ENCODE measurements at regions not wholly inside any gene's neighbourhood (a gene's known extent, or its start where the extent isn't known, plus 50 kb on each side); places are given as distances from the start of the nearest gene placed in this dataset.

DNA sequence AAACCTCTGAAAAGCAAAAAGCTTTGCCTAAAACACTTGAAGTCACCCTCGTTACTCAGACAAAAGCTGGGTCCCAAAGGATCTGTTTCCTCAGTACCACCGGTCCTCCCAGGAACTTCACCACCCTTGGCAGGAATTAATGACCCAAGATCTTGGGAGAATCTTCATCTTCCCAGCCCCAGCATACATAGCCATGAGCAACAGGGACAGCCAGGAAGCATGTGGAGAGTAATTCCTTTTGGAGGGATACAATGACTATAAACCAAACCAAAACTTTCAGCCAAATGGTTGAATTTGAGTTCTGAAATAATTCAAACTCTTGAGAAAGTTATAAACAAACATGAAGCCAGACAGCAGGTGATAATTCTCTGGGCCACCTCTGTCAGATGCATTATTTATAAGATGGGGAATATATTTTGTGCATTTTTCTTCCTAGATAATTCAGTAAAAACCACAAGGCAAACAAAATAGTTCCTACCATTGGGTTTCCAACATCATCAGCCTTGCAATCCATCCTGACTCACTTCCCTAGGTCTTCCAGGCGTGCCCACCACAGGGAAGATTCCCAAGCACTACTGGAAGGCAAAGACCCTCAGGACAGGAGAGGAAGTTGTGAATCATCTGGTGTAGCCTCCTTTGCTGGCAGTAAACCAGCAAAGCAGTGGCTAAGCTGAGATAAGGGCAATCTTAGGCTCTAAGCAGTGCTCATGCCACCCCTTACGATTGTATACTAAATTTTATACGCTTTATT is 71.7 kb upstream of the DRD2 start:
- CTCF ChIA-PET = no interaction called here
- intact Hi-C loops (cut with micrococcal nuclease) = no loop called here
- DNase-seq (no peak), ATAC-seq (no peak)
- Histone ChIP-seq H3K27ac (ENCODE audit: low read depth, low read length) (no peak overlapping the region), H3K4me3 (ENCODE audit: low read length) (no peak overlapping the region), H3K36me3 (ENCODE audit: control insufficient read depth in 2 of 3, insufficient read depth in 3 of 3, low read length in 3 of 3) (no peaks in the 10 kb centered on the region), H3K27me3 (ENCODE audit: control insufficient read depth in 2 of 2, insufficient read depth in 2 of 2, low read length in 2 of 2) (no peaks in the 10 kb centered on the region), H3K9me3 (ENCODE audit: control insufficient read depth in 2 of 3, low read length in 3 of 3) (no peaks in the 10 kb centered on the region), H3K4me1 (ENCODE audit: control insufficient read depth in 2 of 2, insufficient read depth in 2 of 2, low read length in 2 of 2) (no peaks in the 10 kb centered on the region)
- no peak overlapping the region for H3K27ac Mint-ChIP-seq
- no peak overlapping the region for H3K4me3 Mint-ChIP-seq
- H3K9me3 Mint-ChIP-seq = no peaks in the 10 kb centered on the region
- H3K4me1 Mint-ChIP-seq = no peaks in the 10 kb centered on the region
- H3K36me3 Mint-ChIP-seq = peaks cover 0 to 4% (median 0%) of the 10 kb centered on the region in 5 donors
- H3K27me3 Mint-ChIP-seq = peaks cover 27 to 51% (median 46%) of the 10 kb centered on the region in 5 donors
- POLR2A ChIA-PET = no interaction called here

DNA sequence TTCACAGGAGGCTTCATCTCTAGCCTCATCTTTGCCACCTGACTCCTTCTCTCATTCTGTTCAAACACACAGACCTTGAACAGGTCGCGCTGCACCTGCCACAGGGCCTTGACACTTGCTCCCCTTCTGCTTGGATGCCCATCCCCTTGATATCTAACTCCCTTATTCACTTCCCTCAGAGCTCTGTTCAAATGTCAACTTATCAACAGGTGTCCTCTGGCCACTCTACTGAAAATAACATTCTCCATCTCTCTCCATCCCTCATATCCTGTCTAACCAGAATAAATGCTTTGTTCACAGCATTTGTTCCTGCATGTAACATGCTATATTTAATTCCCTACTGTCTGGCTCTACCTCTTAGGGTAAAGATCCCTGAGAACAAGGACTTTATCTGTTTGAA is 67.2 kb upstream of the DRD2 start:
- Mint-ChIP-seq H3K9me3 (peaks cover 0 to 2% (median 0%) of the 10 kb centered on the region in 11 donors), H3K27ac (no peak overlapping the region), H3K36me3 (no peaks in the 10 kb centered on the region), H3K4me1 (no peaks in the 10 kb centered on the region), H3K4me3 (no peak overlapping the region), H3K27me3 (peaks cover 18 to 38% (median 32%) of the 10 kb centered on the region in 5 donors)
- Histone ChIP-seq H3K27me3 (ENCODE audit: control insufficient read depth in 2 of 2, insufficient read depth in 2 of 2, low read length in 2 of 2) (no peaks in the 10 kb centered on the region), H3K27ac (ENCODE audit: low read depth, low read length) (no peak overlapping the region), H3K4me3 (ENCODE audit: low read length) (no peak overlapping the region), H3K9me3 (ENCODE audit: control insufficient read depth in 2 of 3, low read length in 3 of 3) (no peaks in the 10 kb centered on the region), H3K36me3 (ENCODE audit: control insufficient read depth in 2 of 3, insufficient read depth in 3 of 3, low read length in 3 of 3) (no peaks in the 10 kb centered on the region), H3K4me1 (ENCODE audit: control insufficient read depth in 2 of 2, insufficient read depth in 2 of 2, low read length in 2 of 2) (no peaks in the 10 kb centered on the region)
- DNase-seq (no peak), ATAC-seq (no peak)
- ChIA-PET CTCF (no interaction called here), POLR2A (no interaction called here)
- intact Hi-C loops (cut with micrococcal nuclease) = no loop called here

DNA sequence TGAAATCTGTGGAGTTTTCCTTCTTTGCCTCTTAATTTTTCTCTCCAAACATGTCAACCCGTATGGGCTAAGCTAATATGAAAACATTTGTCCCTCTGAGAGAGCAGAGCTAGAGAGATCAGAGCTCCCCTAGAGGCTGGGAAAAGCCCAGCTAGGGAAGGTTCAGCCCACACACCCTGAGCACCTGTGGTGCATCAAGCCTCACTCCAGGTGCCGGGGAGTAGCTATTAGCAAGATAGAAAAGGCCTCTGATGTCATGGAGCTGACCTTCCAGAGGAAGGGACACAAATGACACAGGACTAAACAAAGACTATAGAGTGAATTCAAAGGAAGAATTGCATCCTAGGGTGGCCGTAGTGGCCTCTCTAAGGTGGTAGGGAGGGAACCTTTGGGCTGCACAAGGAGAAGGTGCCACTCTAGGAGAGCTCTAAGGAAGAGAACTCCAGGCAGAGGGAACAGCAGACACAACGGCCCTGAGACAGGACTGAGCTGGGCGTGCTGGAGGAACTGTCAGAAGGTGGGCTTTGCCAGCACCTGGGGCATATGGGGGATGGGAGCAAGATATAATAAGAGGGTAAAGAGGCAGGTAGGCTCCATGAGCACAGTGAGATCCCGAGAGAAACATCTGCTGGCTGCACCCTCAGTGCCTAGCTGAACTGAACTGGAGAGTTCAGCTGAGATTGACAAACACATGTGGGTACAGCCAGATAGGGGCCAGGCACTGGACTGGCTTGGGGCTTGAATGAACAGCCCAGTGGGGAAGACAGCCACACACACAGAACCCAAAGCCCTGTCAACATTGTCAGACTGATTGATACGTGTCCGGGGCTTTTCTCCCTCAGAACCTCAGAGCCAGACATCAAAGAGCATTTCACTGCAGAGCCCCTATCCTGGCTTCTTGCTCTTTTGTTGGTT is 65.5 kb upstream of the DRD2 start:
- Mint-ChIP-seq H3K4me1 (no peaks in the 10 kb centered on the region), H3K4me3 (no peak overlapping the region), H3K27me3 (peaks cover 16 to 37% (median 26%) of the 10 kb centered on the region in 5 donors), H3K9me3 (peaks cover 0 to 2% (median 0%) of the 10 kb centered on the region in 11 donors), H3K36me3 (no peaks in the 10 kb centered on the region), H3K27ac (no peak overlapping the region)
- intact Hi-C loops (cut with micrococcal nuclease) = no loop called here
- POLR2A ChIA-PET = no interaction called here
- H3K9me3 ChIP-seq (ENCODE audit: control insufficient read depth in 2 of 3, low read length in 3 of 3) = no peaks in the 10 kb centered on the region
- H3K4me3 ChIP-seq (ENCODE audit: low read length) = no peak overlapping the region
- CTCF ChIA-PET = no interaction called here
- no peaks in the 10 kb centered on the region for H3K4me1 ChIP-seq (ENCODE audit: control insufficient read depth in 2 of 2, insufficient read depth in 2 of 2, low read length in 2 of 2)
- H3K27ac ChIP-seq (ENCODE audit: low read depth, low read length) = no peak overlapping the region
- ATAC-seq (no peak), DNase-seq (no peak)
- H3K27me3 ChIP-seq (ENCODE audit: control insufficient read depth in 2 of 2, insufficient read depth in 2 of 2, low read length in 2 of 2) = no peaks in the 10 kb centered on the region
- H3K36me3 ChIP-seq (ENCODE audit: control insufficient read depth in 2 of 3, insufficient read depth in 3 of 3, low read length in 3 of 3) = no peaks in the 10 kb centered on the region

GRCh38 chr11:113538451-113539412 is 63.5 kb upstream of the DRD2 start:
- no peaks in the 10 kb centered on the region for H3K4me1 ChIP-seq (ENCODE audit: control insufficient read depth in 2 of 2, insufficient read depth in 2 of 2, low read length in 2 of 2)
- no peaks in the 10 kb centered on the region for H3K36me3 ChIP-seq (ENCODE audit: control insufficient read depth in 2 of 3, insufficient read depth in 3 of 3, low read length in 3 of 3)
- ATAC-seq (no peak), DNase-seq (no peak)
- no peak overlapping the region for H3K27ac ChIP-seq (ENCODE audit: low read depth, low read length)
- POLR2A ChIA-PET = no interaction called here
- H3K9me3 ChIP-seq (ENCODE audit: control insufficient read depth in 2 of 3, low read length in 3 of 3) = no peaks in the 10 kb centered on the region
- intact Hi-C loops (cut with micrococcal nuclease) = no loop called here
- CTCF ChIA-PET = no interaction called here
- Mint-ChIP-seq H3K4me1 (no peaks in the 10 kb centered on the region), H3K9me3 (peaks cover 0 to 2% (median 0%) of the 10 kb centered on the region in 11 donors), H3K4me3 (no peak overlapping the region), H3K36me3 (no peaks in the 10 kb centered on the region), H3K27me3 (peaks cover 20 to 43% (median 24%) of the 10 kb centered on the region in 5 donors), H3K27ac (no peak overlapping the region)
- no peaks in the 10 kb centered on the region for H3K27me3 ChIP-seq (ENCODE audit: control insufficient read depth in 2 of 2, insufficient read depth in 2 of 2, low read length in 2 of 2)
- H3K4me3 ChIP-seq (ENCODE audit: low read length) = no peak overlapping the region

- POLR2A ChIA-PET = no interaction called here
- H3K36me3 Mint-ChIP-seq = no peaks in the 10 kb centered on the region
- CTCF ChIA-PET = no interaction called here
- H3K4me3 Mint-ChIP-seq = no peak overlapping the region
- Histone ChIP-seq H3K4me1 (ENCODE audit: control insufficient read depth in 2 of 2, insufficient read depth in 2 of 2, low read length in 2 of 2) (no peaks in the 10 kb centered on the region), H3K4me3 (ENCODE audit: low read length) (no peak overlapping the region), H3K36me3 (ENCODE audit: control insufficient read depth in 2 of 3, insufficient read depth in 3 of 3, low read length in 3 of 3) (no peaks in the 10 kb centered on the region), H3K9me3 (ENCODE audit: control insufficient read depth in 2 of 3, low read length in 3 of 3) (no peaks in the 10 kb centered on the region), H3K27ac (ENCODE audit: low read depth, low read length) (no peak overlapping the region), H3K27me3 (ENCODE audit: control insufficient read depth in 2 of 2, insufficient read depth in 2 of 2, low read length in 2 of 2) (no peaks in the 10 kb centered on the region)
- ATAC-seq (no peak), DNase-seq (no peak)
- H3K9me3 Mint-ChIP-seq = peaks cover 0 to 2% (median 0%) of the 10 kb centered on the region in 11 donors
- H3K27ac Mint-ChIP-seq = no peak overlapping the region
- no peaks in the 10 kb centered on the region for H3K4me1 Mint-ChIP-seq
- intact Hi-C loops (cut with micrococcal nuclease) = loop anchor here (5.0 kb wide), 2 partner anchors 1252 to 1317 kb away; no protein-coding TSS in a partner anchor
- peaks cover 22 to 47% (median 30%) of the 10 kb centered on the region in 5 donors for H3K27me3 Mint-ChIP-seq
Observed at GRCh38 chr11:113534625-113535024, 59.4 kb upstream of the DRD2 start.

DNA sequence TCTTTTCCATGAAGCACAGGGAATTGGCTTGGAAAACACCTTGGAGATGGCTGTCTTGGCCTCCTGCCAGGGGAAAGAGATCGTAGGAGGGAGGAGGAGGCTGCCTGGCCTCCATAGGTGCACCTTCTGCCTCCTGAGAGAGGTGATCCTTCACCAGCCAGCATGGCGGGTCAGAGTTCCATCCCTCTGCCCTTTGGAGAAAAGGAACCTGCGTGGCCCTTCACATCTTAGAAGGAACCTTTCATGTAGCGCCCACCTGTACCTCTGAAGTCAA is 58.2 kb upstream of the DRD2 start:
- DNase-seq (no peak), ATAC-seq (no peak)
- no peak overlapping the region for H3K27ac Mint-ChIP-seq
- no peaks in the 10 kb centered on the region for H3K9me3 ChIP-seq (ENCODE audit: control insufficient read depth in 2 of 3, low read length in 3 of 3)
- no peak overlapping the region for H3K4me3 Mint-ChIP-seq
- no peak overlapping the region for H3K4me3 ChIP-seq (ENCODE audit: low read length)
- POLR2A ChIA-PET = no interaction called here
- CTCF ChIA-PET = interaction anchor here (0.7 to 2.0 kb wide), 2 partner anchors 227 to 229 kb away, joined by 5 to 8 read pairs; no protein-coding TSS in a partner anchor
- intact Hi-C loops (cut with micrococcal nuclease) = loop anchor here (5.0 kb wide), 2 partner anchors 1251 to 1316 kb away; no protein-coding TSS in a partner anchor
- no peaks in the 10 kb centered on the region for H3K4me1 Mint-ChIP-seq
- H3K36me3 Mint-ChIP-seq = no peaks in the 10 kb centered on the region
- H3K27me3 Mint-ChIP-seq = peaks cover 21 to 45% (median 29%) of the 10 kb centered on the region in 5 donors
- H3K36me3 ChIP-seq (ENCODE audit: control insufficient read depth in 2 of 3, insufficient read depth in 3 of 3, low read length in 3 of 3) = no peaks in the 10 kb centered on the region
- H3K9me3 Mint-ChIP-seq = peaks cover 0 to 2% (median 0%) of the 10 kb centered on the region in 11 donors
- H3K4me1 ChIP-seq (ENCODE audit: control insufficient read depth in 2 of 2, insufficient read depth in 2 of 2, low read length in 2 of 2) = no peaks in the 10 kb centered on the region
- H3K27me3 ChIP-seq (ENCODE audit: control insufficient read depth in 2 of 2, insufficient read depth in 2 of 2, low read length in 2 of 2) = no peaks in the 10 kb centered on the region
- no peak overlapping the region for H3K27ac ChIP-seq (ENCODE audit: low read depth, low read length)

Measured in naive thymus-derived CD4-positive, alpha-beta T cell (primary cell).